Muscle layer of colon (tissue), 2 donors: ENCODE measurements at regions not wholly inside any gene's neighbourhood (a gene's known extent, or its start where the extent isn't known, plus 50 kb on each side); places are given as distances from the start of the nearest gene placed in this dataset.

ENCODE experiments used
- H3K27ac ChIP-seq: one replicate; pipeline ENCODE4 v1.7.0; 2013; ENCODE audit warnings: low read depth, mild to moderate bottlenecking, low read length, moderate library complexity
- H3K27me3 ChIP-seq, 2 donors: one replicate each; pipeline ENCODE4 v1.7.0; 2013; ENCODE audit warnings: low read length in 2 of 2, mild to moderate bottlenecking in 2 of 2; ENCODE audit not compliant: insufficient read depth in 2 of 2, control insufficient read depth in 1 of 2
- H3K36me3 ChIP-seq: one replicate; pipeline ENCODE4 v1.7.0; 2013; ENCODE audit warnings: mild to moderate bottlenecking, low read length; ENCODE audit not compliant: insufficient read depth
- H3K4me1 ChIP-seq: one replicate; pipeline ENCODE4 v1.7.0; 2013; ENCODE audit warnings: mild to moderate bottlenecking, low read length; ENCODE audit not compliant: insufficient read depth
- H3K4me3 ChIP-seq, 2 donors: one replicate each; pipeline ENCODE4 v1.7.0; 2013; ENCODE audit warnings: low read length in 2 of 2, low read depth in 1 of 2, mild to moderate bottlenecking in 1 of 2, moderate library complexity in 1 of 2
- H3K9ac ChIP-seq: one replicate; pipeline ENCODE4 v1.7.0; 2013; ENCODE audit warnings: low read length
- H3K9me3 ChIP-seq: one replicate; pipeline ENCODE4 v1.7.0; 2013; ENCODE audit warnings: mild to moderate bottlenecking, low read length
- donor health status: abdominal sarcoma.
- donor health status: Adenocarcinoma of cecum.

DNA sequence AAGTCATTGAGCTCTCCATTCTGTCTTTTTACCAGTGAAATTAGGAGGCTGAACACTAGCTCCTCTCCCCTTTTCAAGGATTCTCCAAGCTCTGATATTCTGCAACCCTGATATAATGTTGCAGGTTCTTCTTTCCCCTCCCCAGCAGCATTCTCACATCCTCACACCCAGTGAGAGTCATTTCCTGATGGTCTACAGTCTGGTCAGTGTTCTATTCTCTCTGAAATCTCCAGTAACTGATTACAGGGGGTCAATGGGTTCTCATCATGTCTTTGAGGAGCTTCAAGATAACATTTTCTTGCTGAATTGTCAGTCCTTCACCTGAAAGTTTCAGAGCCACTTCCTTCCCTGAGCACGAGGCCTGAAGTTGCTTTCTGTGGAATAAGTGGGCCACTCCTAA, 299.4 kb downstream of the PTEN start:
- Histone ChIP-seq H3K9me3 (no peaks in the 10 kb centered on the region), H3K27ac (no peak overlapping the region), H3K4me3 (no peak overlapping the region), H3K27me3 (no peaks in the 10 kb centered on the region), H3K9ac (no peak overlapping the region), H3K4me1 (peaks cover 12% of the 10 kb centered on the region), H3K36me3 (no peaks in the 10 kb centered on the region)

DNA sequence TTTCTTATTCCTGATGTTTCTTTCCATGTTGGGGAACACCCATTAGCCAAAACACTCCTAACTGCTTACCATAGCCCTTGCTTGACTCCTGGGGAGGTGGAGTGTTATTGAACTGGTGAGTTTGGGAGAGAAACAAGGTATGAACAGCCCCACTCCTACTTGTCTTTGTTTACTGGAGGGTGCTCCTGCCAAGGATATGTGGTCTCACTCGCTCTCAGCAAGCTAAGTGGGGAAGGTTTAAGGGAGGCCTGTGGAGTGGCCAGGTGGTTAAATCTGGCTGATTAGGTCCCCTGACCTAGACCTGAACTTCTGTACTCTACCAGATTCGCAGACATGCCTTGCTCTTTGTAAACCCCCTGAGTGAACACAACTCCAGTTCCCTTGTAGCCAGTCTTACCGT, 300.1 kb downstream of the PTEN start:
- Histone ChIP-seq H3K27ac (no peak overlapping the region), H3K9me3 (no peaks in the 10 kb centered on the region), H3K36me3 (no peaks in the 10 kb centered on the region), H3K4me3 (no peak overlapping the region), H3K27me3 (no peaks in the 10 kb centered on the region), H3K9ac (no peak overlapping the region), H3K4me1 (peaks cover 5% of the 10 kb centered on the region)

DNA sequence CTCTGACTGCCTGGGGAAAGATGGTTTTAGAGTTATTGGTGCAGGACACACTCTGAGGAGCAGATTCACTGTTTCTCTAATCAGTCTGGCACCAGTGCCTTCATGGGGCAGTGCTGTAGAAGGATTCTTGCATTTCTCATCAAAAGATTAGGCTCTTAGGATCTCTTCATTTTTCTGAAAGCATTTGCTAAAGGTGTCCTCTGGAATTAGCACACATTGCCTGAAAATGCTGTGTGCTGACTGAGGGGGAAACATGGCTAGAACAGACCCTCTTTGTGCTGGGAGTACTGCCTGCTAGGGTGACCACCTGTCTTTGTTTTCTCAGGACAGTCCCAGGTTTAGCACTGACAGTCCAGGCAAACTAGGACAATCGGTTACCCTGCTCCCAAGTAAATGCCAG, 301.0 kb downstream of the PTEN start:
- H3K36me3 ChIP-seq, result no peaks in the 10 kb centered on the region
- H3K9ac ChIP-seq, result no peak overlapping the region
- no peak overlapping the region for H3K4me3 ChIP-seq
- no peaks in the 10 kb centered on the region for H3K9me3 ChIP-seq
- no peaks in the 10 kb centered on the region for H3K27me3 ChIP-seq
- no peaks in the 10 kb centered on the region for H3K4me1 ChIP-seq
- no peak overlapping the region for H3K27ac ChIP-seq

DNA sequence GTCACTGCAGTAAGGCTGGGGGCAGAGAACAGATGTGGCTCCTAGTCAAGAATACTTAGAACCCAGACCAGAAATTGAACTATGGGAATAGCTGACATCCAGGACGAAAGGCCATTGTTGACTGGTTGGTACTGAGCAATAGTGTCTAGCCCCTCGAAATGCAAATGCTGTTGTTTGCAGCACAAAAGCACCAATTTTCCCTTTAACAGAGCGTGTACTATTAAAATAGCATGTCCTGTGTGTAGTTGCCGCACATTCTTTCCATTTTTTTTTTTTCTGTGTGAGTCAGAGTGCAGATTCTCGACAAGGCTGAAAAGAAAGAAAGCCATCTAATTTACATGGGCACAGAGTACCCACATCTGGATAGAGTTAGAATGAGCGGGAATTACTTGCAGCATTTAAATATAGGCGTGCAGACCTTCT, 302.4 kb downstream of the PTEN start:
- Histone ChIP-seq H3K27ac (no peak overlapping the region), H3K4me1 (no peaks in the 10 kb centered on the region), H3K9me3 (no peaks in the 10 kb centered on the region), H3K4me3 (no peak overlapping the region), H3K27me3 (no peaks in the 10 kb centered on the region), H3K36me3 (no peaks in the 10 kb centered on the region), H3K9ac (no peak overlapping the region)

DNA sequence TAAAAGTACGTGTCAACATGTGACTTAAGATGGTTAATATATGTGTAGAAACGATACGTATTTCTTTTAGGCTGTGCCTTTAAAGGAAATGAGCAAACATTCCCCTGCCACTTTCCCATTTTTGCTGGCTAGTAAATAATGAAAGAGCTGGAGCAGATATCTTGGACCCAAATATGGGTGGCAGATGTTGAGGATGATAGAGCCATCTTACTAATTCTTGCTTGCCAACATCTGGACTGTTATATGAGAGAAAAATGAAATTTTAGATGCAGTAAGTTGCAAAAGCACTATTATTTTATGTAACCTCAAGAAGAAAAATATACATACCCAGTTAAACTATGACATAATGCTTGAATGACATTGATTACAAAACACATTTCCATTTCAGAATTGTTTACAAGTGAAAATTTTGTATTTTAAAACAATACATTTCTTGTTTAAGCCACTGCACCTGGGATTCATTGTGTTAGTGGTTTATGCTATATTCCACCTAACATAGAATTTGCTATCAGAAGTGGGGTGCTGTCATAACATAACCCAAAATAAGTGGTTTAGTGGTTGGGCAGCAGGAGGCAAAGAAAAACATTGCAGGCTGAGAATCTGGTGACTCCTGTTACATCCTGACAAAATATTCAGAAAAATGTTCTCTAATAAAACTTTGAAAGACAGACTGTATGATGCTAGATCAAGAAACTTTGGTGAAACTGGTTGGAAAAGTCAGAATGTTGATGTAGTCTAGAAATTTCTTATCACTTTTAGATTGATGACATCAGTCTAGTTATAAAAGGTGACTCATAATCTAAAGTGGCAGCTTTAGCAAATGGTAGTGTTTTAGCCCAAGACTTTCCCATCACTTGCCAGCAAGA, 305.0 kb downstream of the PTEN start:
- Histone ChIP-seq H3K36me3 (no peaks in the 10 kb centered on the region), H3K27me3 (no peaks in the 10 kb centered on the region), H3K9ac (no peak overlapping the region), H3K4me3 (no peak overlapping the region), H3K4me1 (no peaks in the 10 kb centered on the region), H3K9me3 (no peaks in the 10 kb centered on the region), H3K27ac (no peak overlapping the region)

DNA sequence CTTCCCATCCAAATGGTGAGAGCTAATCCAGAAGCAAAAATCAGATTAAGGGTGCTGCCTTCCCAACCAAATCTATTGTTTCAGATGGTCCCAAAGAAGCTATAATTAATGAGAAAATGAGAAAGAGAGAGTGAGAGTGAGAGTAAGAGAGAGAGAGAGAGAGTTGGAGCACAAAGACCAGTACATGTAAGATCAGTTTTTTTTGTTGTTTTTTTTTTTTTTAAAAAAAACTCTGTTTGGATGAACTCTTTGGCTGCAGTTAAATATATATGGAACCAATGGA, 305.6 kb downstream of the PTEN start:
- Histone ChIP-seq H3K9me3 (no peaks in the 10 kb centered on the region), H3K9ac (no peak overlapping the region), H3K27me3 (no peaks in the 10 kb centered on the region), H3K4me1 (no peaks in the 10 kb centered on the region), H3K4me3 (no peak overlapping the region), H3K27ac (no peak overlapping the region), H3K36me3 (no peaks in the 10 kb centered on the region)

DNA sequence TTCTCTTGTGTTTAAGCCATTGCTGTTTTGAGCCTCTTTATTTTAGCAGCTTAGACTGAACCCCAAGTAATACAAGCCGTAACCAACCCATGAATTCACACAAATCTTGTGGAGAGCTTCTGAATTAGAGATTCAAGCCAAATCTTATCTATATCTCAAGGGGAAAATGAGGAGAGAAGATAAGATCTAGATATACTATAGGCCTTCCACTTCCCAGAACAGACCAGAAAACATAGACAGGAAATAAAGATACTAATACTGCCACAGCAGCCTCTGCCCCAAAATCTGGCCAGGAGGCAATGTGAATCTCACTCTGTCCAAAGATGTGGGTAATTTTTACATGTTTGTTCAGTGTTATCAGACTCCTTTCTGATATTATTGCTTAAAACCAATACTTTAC, 307.2 kb downstream of the PTEN start:
- H3K4me1 ChIP-seq, result no peaks in the 10 kb centered on the region
- no peaks in the 10 kb centered on the region for H3K27me3 ChIP-seq

DNA sequence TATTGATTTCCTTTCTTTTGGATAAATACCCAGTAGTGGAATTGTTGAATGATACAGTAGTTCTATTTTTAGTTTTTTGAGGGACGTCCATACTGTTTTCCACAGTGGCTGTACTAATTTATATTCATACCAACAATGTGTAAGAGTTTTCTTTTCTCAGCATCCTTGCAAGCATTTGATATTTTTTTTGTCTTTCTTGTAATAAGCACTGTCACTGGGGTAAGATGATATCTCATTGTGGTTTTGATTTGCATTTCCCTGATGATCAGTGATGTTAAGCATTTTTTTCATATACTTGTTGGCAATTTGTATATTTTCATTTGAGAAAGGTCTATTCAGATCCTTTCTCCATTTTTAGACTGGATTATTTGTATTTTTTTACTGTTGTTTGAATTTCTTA, 308.7 kb downstream of the PTEN start:
- Histone ChIP-seq H3K9me3 (no peaks in the 10 kb centered on the region), H3K36me3 (no peaks in the 10 kb centered on the region), H3K9ac (no peak overlapping the region), H3K4me1 (no peaks in the 10 kb centered on the region), H3K27me3 (no peaks in the 10 kb centered on the region), H3K27ac (no peak overlapping the region), H3K4me3 (no peak overlapping the region)

More for the DNA sequence above, 307.2 kb downstream of the PTEN start:
- no peak overlapping the region for H3K4me3 ChIP-seq
- no peaks in the 10 kb centered on the region for H3K36me3 ChIP-seq
- no peak overlapping the region for H3K9ac ChIP-seq
- H3K27ac ChIP-seq, result no peak overlapping the region
- H3K9me3 ChIP-seq, result no peaks in the 10 kb centered on the region

DNA sequence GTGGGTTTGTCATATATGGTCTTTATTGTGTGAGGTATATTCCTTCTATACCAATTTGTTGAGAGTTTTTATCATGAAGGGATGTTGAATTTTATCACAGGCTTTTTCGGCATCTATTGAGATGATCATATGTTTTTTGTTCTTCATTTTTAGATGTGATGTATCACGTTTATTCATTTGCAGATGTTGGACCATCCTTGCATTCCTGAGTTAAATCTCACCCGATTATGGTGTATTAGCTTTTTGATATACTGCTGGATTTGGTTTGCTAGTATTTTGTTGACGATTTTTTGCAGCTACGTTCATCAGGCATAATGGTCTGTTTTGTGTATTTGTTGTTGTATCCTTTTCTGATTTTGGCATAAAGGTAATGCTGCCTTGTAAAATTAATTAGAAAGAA, 311.0 kb downstream of the PTEN start:
- H3K27me3 ChIP-seq, result no peaks in the 10 kb centered on the region
- no peaks in the 10 kb centered on the region for H3K4me1 ChIP-seq
- H3K9me3 ChIP-seq, result no peaks in the 10 kb centered on the region
- H3K27ac ChIP-seq, result no peak overlapping the region
- no peak overlapping the region for H3K4me3 ChIP-seq
- H3K36me3 ChIP-seq, result no peaks in the 10 kb centered on the region
- no peak overlapping the region for H3K9ac ChIP-seq

DNA sequence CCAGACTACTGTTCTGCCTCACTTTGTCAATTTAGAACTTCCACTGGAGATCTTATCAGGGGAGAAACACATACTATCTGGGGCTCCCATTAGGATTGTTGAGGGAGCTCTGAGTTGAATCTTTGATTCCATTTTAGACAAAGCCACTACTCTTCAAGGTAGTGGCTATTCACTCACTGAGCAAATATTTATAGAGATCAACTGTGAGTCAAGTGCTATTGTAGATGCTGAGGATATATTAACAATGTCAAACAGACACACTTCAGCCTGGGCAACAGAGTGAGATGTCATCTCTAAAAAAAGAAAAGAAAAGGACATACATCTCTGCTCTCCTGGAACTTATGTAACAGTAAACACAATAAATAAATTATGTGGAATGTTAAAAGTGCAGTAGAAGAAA, 315.3 kb downstream of the PTEN start:
- no peak overlapping the region for H3K4me3 ChIP-seq
- no peaks in the 10 kb centered on the region for H3K9me3 ChIP-seq
- no peak overlapping the region for H3K27ac ChIP-seq
- no peaks in the 10 kb centered on the region for H3K27me3 ChIP-seq
- no peak overlapping the region for H3K9ac ChIP-seq
- no peaks in the 10 kb centered on the region for H3K4me1 ChIP-seq
- no peaks in the 10 kb centered on the region for H3K36me3 ChIP-seq

DNA sequence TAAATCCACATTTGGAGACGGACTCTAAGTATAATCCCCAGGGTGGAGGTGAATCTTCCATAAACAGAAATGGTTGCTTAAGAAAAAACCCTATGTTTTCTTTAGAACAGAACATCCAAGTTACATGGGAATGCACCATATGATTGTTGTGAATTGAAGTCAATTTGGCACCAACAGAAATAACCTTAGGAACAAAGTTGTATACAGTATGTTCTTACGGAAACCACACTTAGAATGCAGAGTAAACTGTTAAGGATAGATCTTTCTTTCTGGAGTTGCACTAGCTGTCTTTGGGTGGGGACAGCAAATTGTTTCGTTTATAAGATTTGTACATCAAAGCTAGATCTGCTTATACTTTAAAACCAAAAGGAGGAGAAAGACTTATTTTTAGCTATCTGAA, 316.4 kb downstream of the PTEN start:
- Histone ChIP-seq H3K9me3 (no peaks in the 10 kb centered on the region), H3K4me1 (no peaks in the 10 kb centered on the region), H3K27me3 (no peaks in the 10 kb centered on the region), H3K27ac (no peak overlapping the region), H3K36me3 (no peaks in the 10 kb centered on the region), H3K9ac (no peak overlapping the region), H3K4me3 (no peak overlapping the region)

DNA sequence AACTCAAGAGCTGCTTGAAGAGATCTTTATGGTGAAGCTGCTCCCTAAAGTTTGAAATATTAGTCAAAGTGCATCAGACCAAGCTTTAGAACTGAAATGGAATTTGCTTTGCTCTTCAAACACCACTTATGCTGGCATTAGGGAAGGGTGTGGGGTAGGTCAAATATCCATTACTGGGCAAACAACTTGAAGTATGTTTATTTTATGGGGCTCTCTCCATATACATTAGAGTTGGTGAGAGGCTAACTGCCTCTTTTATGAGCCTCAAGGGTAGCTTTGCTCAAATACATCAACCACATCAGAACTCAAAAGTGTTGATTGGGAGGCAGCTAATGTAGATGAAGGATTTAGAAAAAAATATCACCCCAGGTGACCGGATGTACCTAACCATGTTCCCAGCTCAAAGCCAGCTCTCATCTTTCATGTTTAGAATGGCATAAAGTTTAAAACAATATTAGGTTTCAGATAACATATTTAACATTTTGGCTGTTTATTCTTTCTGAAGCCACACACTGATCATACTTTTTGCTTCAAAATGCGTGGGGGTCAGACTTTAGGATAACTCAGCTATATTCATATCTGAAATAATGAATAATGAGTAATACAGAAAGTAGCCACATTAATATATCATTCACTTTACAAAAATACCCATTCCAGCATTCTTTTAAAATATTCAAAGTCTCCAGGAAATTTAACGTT, 318.6 kb downstream of the PTEN start:
- Histone ChIP-seq H3K36me3 (no peaks in the 10 kb centered on the region), H3K9ac (no peak overlapping the region), H3K27ac (no peak overlapping the region), H3K4me1 (no peaks in the 10 kb centered on the region), H3K27me3 (no peaks in the 10 kb centered on the region), H3K9me3 (no peaks in the 10 kb centered on the region), H3K4me3 (no peak overlapping the region)
